ENCODE measurements at regions not wholly inside any gene's neighbourhood (a gene's known extent, or its start where the extent isn't known, plus 50 kb on each side); places are given as distances from the start of the nearest gene placed in this dataset.

GRCh38 chr9:118595719-118596305 lies 773.4 kb downstream of the BRINP1 start:
- in situ Hi-C loops (cut with HindIII; ENCODE audit: low sequenced_read_pairs) = no loop called here
- peak; percentile 59 for TF ChIP-seq CTCF (IDR thresholded peaks at IDR 0.05; ENCODE audit: low read depth, low read length)
- DNase-seq (ENCODE audit: low read depth, low spot score) = peak; percentile 58
- no peak overlapping the region for H3K4me3 ChIP-seq (ENCODE audit: low read depth, low read length)

- in situ Hi-C loops (cut with HindIII; ENCODE audit: low sequenced_read_pairs) = no loop called here
- no peak for DNase-seq (ENCODE audit: low read depth, low spot score)
- H3K4me3 ChIP-seq (ENCODE audit: low read depth, low read length) = no peak overlapping the region
- TF ChIP-seq CTCF (IDR thresholded peaks at IDR 0.05; ENCODE audit: low read depth, low read length) = no peak
These were observed 772.7 kb downstream of the BRINP1 start for GRCh38 chr9:118596374-118597015.

GRCh38 chr9:118606668-118607067 lies 762.6 kb downstream of the BRINP1 start:
- H3K4me3 ChIP-seq (ENCODE audit: low read depth, low read length) = no peak overlapping the region
- in situ Hi-C loops (cut with HindIII; ENCODE audit: low sequenced_read_pairs) = no loop called here
- DNase-seq (ENCODE audit: low read depth, low spot score) = no peak
- no peak for TF ChIP-seq CTCF (IDR thresholded peaks at IDR 0.05; ENCODE audit: low read depth, low read length)

- no peak for TF ChIP-seq CTCF (IDR thresholded peaks at IDR 0.05; ENCODE audit: low read depth, low read length)
- peak; percentile 44 for DNase-seq (ENCODE audit: low read depth, low spot score)
- in situ Hi-C loops (cut with HindIII; ENCODE audit: low sequenced_read_pairs) = no loop called here
- no peak overlapping the region for H3K4me3 ChIP-seq (ENCODE audit: low read depth, low read length)
These were observed 759.7 kb downstream of the BRINP1 start for GRCh38 chr9:118609355-118610044.

GRCh38 chr9:118612201-118612600 lies 757.0 kb downstream of the BRINP1 start:
- no peak for DNase-seq (ENCODE audit: low read depth, low spot score)
- no peak overlapping the region for H3K4me3 ChIP-seq (ENCODE audit: low read depth, low read length)
- in situ Hi-C loops (cut with HindIII; ENCODE audit: low sequenced_read_pairs) = no loop called here
- no peak for TF ChIP-seq CTCF (IDR thresholded peaks at IDR 0.05; ENCODE audit: low read depth, low read length)

GRCh38 chr9:118613996-118614395 lies 755.2 kb downstream of the BRINP1 start:
- in situ Hi-C loops (cut with HindIII; ENCODE audit: low sequenced_read_pairs) = no loop called here
- no peak overlapping the region for H3K4me3 ChIP-seq (ENCODE audit: low read depth, low read length)
- DNase-seq (ENCODE audit: low read depth, low spot score) = no peak
- TF ChIP-seq CTCF (IDR thresholded peaks at IDR 0.05; ENCODE audit: low read depth, low read length) = no peak
